IgD-negative memory B cell (primary cell): ENCODE measurements at regions not wholly inside any gene's neighbourhood (a gene's known extent, or its start where the extent isn't known, plus 50 kb on each side); places are given as distances from the start of the nearest gene placed in this dataset.
"Not testable (repeated sequence)": the region's sequence is repeated elsewhere in the genome, so short reads cannot be mapped to it uniquely, and the experiment has no call there.

Experiments used
- H3K27ac Mint-ChIP-seq, 3 donors: one replicate each; pipeline ENCODE4 v1.8.0; 2020 to 2022; ENCODE audit warnings: mild to moderate bottlenecking in 3 of 3, mixed read lengths in 3 of 3, moderate library complexity in 1 of 3
- H3K27me3 Mint-ChIP-seq: one replicate; pipeline ENCODE4 v1.8.0; 2021; ENCODE audit warnings: mixed read lengths
- H3K36me3 Mint-ChIP-seq: one replicate; pipeline ENCODE4 v1.8.0; 2020; ENCODE audit warnings: mild to moderate bottlenecking, mixed read lengths
- H3K4me1 Mint-ChIP-seq, 3 donors: one replicate each; pipeline ENCODE4 v1.8.0; 2020 to 2022; ENCODE audit warnings: mixed read lengths in 3 of 3, mild to moderate bottlenecking in 1 of 3
- H3K4me3 Mint-ChIP-seq, 4 donors: one replicate each; pipeline ENCODE4 v1.8.0; 2020 to 2022; ENCODE audit warnings: mild to moderate bottlenecking in 4 of 4, mixed read lengths in 4 of 4, moderate library complexity in 3 of 4
- H3K9me3 Mint-ChIP-seq, 3 donors: one replicate each; pipeline ENCODE4 v1.8.0; 2020 to 2021; ENCODE audit warnings: mixed read lengths in 3 of 3, mild to moderate bottlenecking in 1 of 3

- peaks cover 3% of the 10 kb centered on the region for H3K36me3 Mint-ChIP-seq
- no peak overlapping the region for H3K27ac Mint-ChIP-seq
- H3K9me3 Mint-ChIP-seq, result no peaks in the 10 kb centered on the region
- H3K4me3 Mint-ChIP-seq, result no peak overlapping the region
- H3K4me1 Mint-ChIP-seq, result no peaks in the 10 kb centered on the region
- H3K27me3 Mint-ChIP-seq, result peaks cover 2% of the 10 kb centered on the region
Measured at GRCh38 chr12:131408036-131408365, 302.9 kb upstream of the SFSWAP start.

GRCh38 chr12:131408484-131408883, 302.4 kb upstream of the SFSWAP start:
- Mint-ChIP-seq H3K9me3 (no peaks in the 10 kb centered on the region), H3K27me3 (peaks cover 2% of the 10 kb centered on the region), H3K36me3 (peaks cover 3% of the 10 kb centered on the region), H3K27ac (peak overlapping the region in 1 of 3 donors; percentile 46), H3K4me3 (no peak overlapping the region), H3K4me1 (no peaks in the 10 kb centered on the region)

GRCh38 chr12:131409211-131409610, 301.7 kb upstream of the SFSWAP start:
- H3K36me3 Mint-ChIP-seq, result peaks cover 3% of the 10 kb centered on the region
- H3K4me3 Mint-ChIP-seq, result no peak overlapping the region
- H3K27me3 Mint-ChIP-seq, result peaks cover 2% of the 10 kb centered on the region
- H3K27ac Mint-ChIP-seq, result no peak overlapping the region
- no peaks in the 10 kb centered on the region for H3K9me3 Mint-ChIP-seq
- H3K4me1 Mint-ChIP-seq, result no peaks in the 10 kb centered on the region

GRCh38 chr12:131411827-131412226, 299.1 kb upstream of the SFSWAP start:
- H3K4me1 Mint-ChIP-seq, H3K27ac Mint-ChIP-seq, H3K27me3 Mint-ChIP-seq, H3K9me3 Mint-ChIP-seq, H3K36me3 Mint-ChIP-seq: not testable (repeated sequence)
- H3K4me3 Mint-ChIP-seq, result peak overlapping the region in 1 of 4 donors; percentile 35

GRCh38 chr12:131413006-131413405, 297.9 kb upstream of the SFSWAP start:
- H3K4me3 Mint-ChIP-seq, result no peak overlapping the region
- H3K4me1 Mint-ChIP-seq, result no peaks in the 10 kb centered on the region
- H3K36me3 Mint-ChIP-seq, result no peaks in the 10 kb centered on the region
- H3K27ac Mint-ChIP-seq, result no peak overlapping the region
- H3K27me3 Mint-ChIP-seq, result no peaks in the 10 kb centered on the region
- H3K9me3 Mint-ChIP-seq, result no peaks in the 10 kb centered on the region

- H3K27ac Mint-ChIP-seq, result no peak overlapping the region
- H3K4me1 Mint-ChIP-seq, result no peaks in the 10 kb centered on the region
- H3K9me3 Mint-ChIP-seq, result no peaks in the 10 kb centered on the region
- no peak overlapping the region for H3K4me3 Mint-ChIP-seq
- no peaks in the 10 kb centered on the region for H3K36me3 Mint-ChIP-seq
- H3K27me3 Mint-ChIP-seq, result no peaks in the 10 kb centered on the region
Measured at GRCh38 chr12:131413471-131413870, 297.4 kb upstream of the SFSWAP start.

GRCh38 chr12:131414155-131414922, 296.6 kb upstream of the SFSWAP start:
- H3K9me3 Mint-ChIP-seq, H3K4me3 Mint-ChIP-seq, H3K4me1 Mint-ChIP-seq, H3K36me3 Mint-ChIP-seq, H3K27me3 Mint-ChIP-seq, H3K27ac Mint-ChIP-seq: not testable (repeated sequence)

GRCh38 chr12:131415781-131416180, 295.1 kb upstream of the SFSWAP start:
- Mint-ChIP-seq H3K36me3 (no peaks in the 10 kb centered on the region), H3K9me3 (no peaks in the 10 kb centered on the region), H3K4me1 (no peaks in the 10 kb centered on the region), H3K4me3 (peak overlapping the region in 1 of 4 donors; percentile 6), H3K27me3 (no peaks in the 10 kb centered on the region), H3K27ac (no peak overlapping the region)

GRCh38 chr12:131418121-131418520, 292.8 kb upstream of the SFSWAP start:
- H3K27me3 Mint-ChIP-seq, result peaks cover 3% of the 10 kb centered on the region
- H3K4me1 Mint-ChIP-seq, result no peaks in the 10 kb centered on the region
- no peaks in the 10 kb centered on the region for H3K36me3 Mint-ChIP-seq
- no peak overlapping the region for H3K4me3 Mint-ChIP-seq
- no peak overlapping the region for H3K27ac Mint-ChIP-seq
- H3K9me3 Mint-ChIP-seq, result no peaks in the 10 kb centered on the region

GRCh38 chr12:131418884-131419283, 292.0 kb upstream of the SFSWAP start:
- no peaks in the 10 kb centered on the region for H3K4me1 Mint-ChIP-seq
- peaks cover 3% of the 10 kb centered on the region for H3K27me3 Mint-ChIP-seq
- no peaks in the 10 kb centered on the region for H3K36me3 Mint-ChIP-seq
- no peak overlapping the region for H3K27ac Mint-ChIP-seq
- peaks cover 0 to under 1% (median under 1%) of the 10 kb centered on the region in 3 donors for H3K9me3 Mint-ChIP-seq
- no peak overlapping the region for H3K4me3 Mint-ChIP-seq

GRCh38 chr12:131420867-131421447, 289.9 kb upstream of the SFSWAP start:
- Mint-ChIP-seq H3K27me3 (peaks cover 3% of the 10 kb centered on the region), H3K9me3 (peaks cover 0 to 19% (median 13%) of the 10 kb centered on the region in 3 donors), H3K4me1 (no peaks in the 10 kb centered on the region), H3K36me3 (peaks cover 7% of the 10 kb centered on the region), H3K4me3 (no peak overlapping the region), H3K27ac (no peak overlapping the region)

GRCh38 chr12:131421509-131422186, 289.2 kb upstream of the SFSWAP start:
- H3K27me3 Mint-ChIP-seq, result peaks cover 3% of the 10 kb centered on the region
- H3K36me3 Mint-ChIP-seq, result peaks cover 7% of the 10 kb centered on the region
- peaks cover 0 to 25% (median 13%) of the 10 kb centered on the region in 3 donors for H3K9me3 Mint-ChIP-seq
- H3K27ac Mint-ChIP-seq, result no peak overlapping the region
- no peak overlapping the region for H3K4me3 Mint-ChIP-seq
- no peaks in the 10 kb centered on the region for H3K4me1 Mint-ChIP-seq

- H3K4me3 Mint-ChIP-seq, result no peak overlapping the region
- peaks cover 7% of the 10 kb centered on the region for H3K36me3 Mint-ChIP-seq
- peaks cover 3% of the 10 kb centered on the region for H3K27me3 Mint-ChIP-seq
- H3K27ac Mint-ChIP-seq, result no peak overlapping the region
- no peaks in the 10 kb centered on the region for H3K4me1 Mint-ChIP-seq
- H3K9me3 Mint-ChIP-seq, result peaks cover 0 to 27% (median 13%) of the 10 kb centered on the region in 3 donors
Measured at GRCh38 chr12:131422187-131422520, 288.7 kb upstream of the SFSWAP start.

- H3K9me3 Mint-ChIP-seq, result peaks cover 0 to 27% (median 13%) of the 10 kb centered on the region in 3 donors
- no peaks in the 10 kb centered on the region for H3K4me1 Mint-ChIP-seq
- no peak overlapping the region for H3K4me3 Mint-ChIP-seq
- no peak overlapping the region for H3K27ac Mint-ChIP-seq
- H3K27me3 Mint-ChIP-seq, result peaks cover 3% of the 10 kb centered on the region
- peaks cover 7% of the 10 kb centered on the region for H3K36me3 Mint-ChIP-seq
Measured at GRCh38 chr12:131422744-131423143, 288.1 kb upstream of the SFSWAP start.

- no peak overlapping the region for H3K27ac Mint-ChIP-seq
- H3K4me3 Mint-ChIP-seq, result no peak overlapping the region
- H3K4me1 Mint-ChIP-seq, result no peaks in the 10 kb centered on the region
- peaks cover 0 to 27% (median 13%) of the 10 kb centered on the region in 3 donors for H3K9me3 Mint-ChIP-seq
- peaks cover 6% of the 10 kb centered on the region for H3K27me3 Mint-ChIP-seq
- H3K36me3 Mint-ChIP-seq, result peaks cover 7% of the 10 kb centered on the region
Measured at GRCh38 chr12:131424270-131424669, 286.6 kb upstream of the SFSWAP start.
